Osteoblast (primary cell): ENCODE measurements at regions not wholly inside any gene's neighbourhood (a gene's known extent, or its start where the extent isn't known, plus 50 kb on each side); places are given as distances from the start of the nearest gene placed in this dataset.

Experiments used
- DNase-seq: peaks from one replicate; pipeline ENCODE4 v3.0.0; 2011; ENCODE audit warnings: low spot score, mixed read lengths; ENCODE audit not compliant: insufficient read length; ENCODE audit errors: missing footprints
- H2AFZ ChIP-seq: 2 replicates; pipeline ENCODE4 v1.6.0; 2011; ENCODE audit warnings: mild to moderate bottlenecking, low read length
- H3K27ac ChIP-seq: 2 replicates; pipeline ENCODE4 v1.5.1; 2011; ENCODE audit warnings: mild to moderate bottlenecking, low read depth, low read length, moderate library complexity
- H3K27me3 ChIP-seq: 2 replicates; pipeline ENCODE4 v1.6.0; 2012; ENCODE audit warnings: mild to moderate bottlenecking, control low read depth, inconsistent platforms, low read length, moderate library complexity; ENCODE audit not compliant: insufficient read depth
- H3K36me3 ChIP-seq: 2 replicates; pipeline ENCODE4 v1.5.1; 2011; ENCODE audit warnings: mild to moderate bottlenecking, low read length, control low read depth, moderate library complexity; ENCODE audit not compliant: insufficient read depth
- H3K4me1 ChIP-seq: 2 replicates; pipeline ENCODE4 v1.5.1; 2011; ENCODE audit warnings: mild to moderate bottlenecking, low read length, control low read depth, moderate library complexity; ENCODE audit not compliant: insufficient read depth
- H3K4me2 ChIP-seq: 2 replicates; pipeline ENCODE4 v1.6.0; 2011; ENCODE audit warnings: mild to moderate bottlenecking, low read length; ENCODE audit not compliant: insufficient read depth
- H3K4me3 ChIP-seq: fragments of 200-600 bp; sonication (generic); 3 replicates; pipeline ENCODE4 v1.5.1; 2012; ENCODE audit warnings: mild to moderate bottlenecking, low read length, inconsistent platforms; ENCODE audit not compliant: insufficient read depth
- H3K79me2 ChIP-seq: 2 replicates; pipeline ENCODE4 v1.6.0; 2012; ENCODE audit warnings: mild to moderate bottlenecking, low read length, control low read depth, inconsistent platforms; ENCODE audit not compliant: insufficient read depth
- H3K9me3 ChIP-seq: 2 replicates; pipeline ENCODE4 v1.5.1; 2011; ENCODE audit warnings: low read depth, low read length, control low read depth
- H4K20me1 ChIP-seq: 2 replicates; pipeline ENCODE4 v1.6.0; 2012; ENCODE audit warnings: mild to moderate bottlenecking, low read length, control low read depth; ENCODE audit not compliant: insufficient read depth
- TF ChIP-seq, protein P1 (sequence below): IDR thresholded peaks from 2 replicates; pipeline ENCODE4 v1.5.1; 2011; ENCODE audit warnings: mild to moderate bottlenecking, low read depth, low read length, moderate library complexity; ENCODE audit errors: extremely low read depth

DNA sequence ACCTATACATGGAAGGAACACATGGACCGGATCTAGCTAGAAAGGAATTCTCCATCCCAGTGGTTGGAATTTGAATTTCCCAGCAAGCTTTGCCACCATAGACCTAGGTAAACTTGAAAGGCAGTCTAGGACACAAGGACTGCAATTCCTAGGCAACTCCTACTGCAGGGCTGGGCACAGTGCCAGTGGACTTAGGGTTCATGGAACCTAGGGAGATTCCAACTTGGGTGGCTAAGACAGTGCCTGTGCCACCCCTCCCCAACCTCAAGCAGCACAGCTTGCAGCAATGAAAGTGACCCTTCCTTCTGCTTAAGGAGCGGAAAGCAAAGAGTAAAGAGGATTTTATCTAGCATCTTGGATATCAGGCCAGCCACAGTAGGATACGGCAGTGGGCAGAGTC is 663.3 kb downstream of the ELAVL2 start:
- DNase-seq: no peak

DNA sequence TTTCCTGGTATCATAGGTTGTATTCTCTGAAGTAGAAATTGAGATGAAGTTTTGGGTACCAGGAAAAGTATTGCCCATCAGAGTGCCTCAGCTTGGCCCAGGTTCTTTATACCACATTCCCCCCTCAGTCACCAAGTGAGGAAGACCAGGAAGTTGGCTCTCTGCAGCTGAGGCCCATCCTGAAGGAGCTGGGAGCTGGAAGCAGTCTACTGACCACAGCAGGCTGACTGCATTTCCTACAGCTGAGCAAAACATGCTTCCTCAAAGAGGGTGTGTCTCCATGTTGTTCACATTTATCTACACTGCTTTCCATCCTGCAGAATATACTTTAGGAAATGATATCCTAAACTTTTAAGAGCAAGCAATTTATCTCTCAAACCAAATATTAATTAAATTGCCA is 654.6 kb downstream of the ELAVL2 start:
- Histone ChIP-seq H3K27me3 (no peaks in the 10 kb centered on the region), H3K27ac (no peak overlapping the region), H3K79me2 (no peaks in the 10 kb centered on the region), H3K36me3 (no peaks in the 10 kb centered on the region), H3K9me3 (no peaks in the 10 kb centered on the region), H3K4me1 (no peaks in the 10 kb centered on the region), H3K4me3 (no peak overlapping the region), H3K4me2 (no peak overlapping the region), H4K20me1 (no peaks in the 10 kb centered on the region), H2AFZ (no peak overlapping the region)
- DNase-seq: no peak
- TF ChIP-seq, protein P1, sequence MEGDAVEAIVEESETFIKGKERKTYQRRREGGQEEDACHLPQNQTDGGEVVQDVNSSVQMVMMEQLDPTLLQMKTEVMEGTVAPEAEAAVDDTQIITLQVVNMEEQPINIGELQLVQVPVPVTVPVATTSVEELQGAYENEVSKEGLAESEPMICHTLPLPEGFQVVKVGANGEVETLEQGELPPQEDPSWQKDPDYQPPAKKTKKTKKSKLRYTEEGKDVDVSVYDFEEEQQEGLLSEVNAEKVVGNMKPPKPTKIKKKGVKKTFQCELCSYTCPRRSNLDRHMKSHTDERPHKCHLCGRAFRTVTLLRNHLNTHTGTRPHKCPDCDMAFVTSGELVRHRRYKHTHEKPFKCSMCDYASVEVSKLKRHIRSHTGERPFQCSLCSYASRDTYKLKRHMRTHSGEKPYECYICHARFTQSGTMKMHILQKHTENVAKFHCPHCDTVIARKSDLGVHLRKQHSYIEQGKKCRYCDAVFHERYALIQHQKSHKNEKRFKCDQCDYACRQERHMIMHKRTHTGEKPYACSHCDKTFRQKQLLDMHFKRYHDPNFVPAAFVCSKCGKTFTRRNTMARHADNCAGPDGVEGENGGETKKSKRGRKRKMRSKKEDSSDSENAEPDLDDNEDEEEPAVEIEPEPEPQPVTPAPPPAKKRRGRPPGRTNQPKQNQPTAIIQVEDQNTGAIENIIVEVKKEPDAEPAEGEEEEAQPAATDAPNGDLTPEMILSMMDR: no peak

More for the DNA sequence above, 663.3 kb downstream of the ELAVL2 start:
- H3K79me2 ChIP-seq: no peaks in the 10 kb centered on the region
- TF ChIP-seq, protein P1: no peak
- H3K36me3 ChIP-seq: no peaks in the 10 kb centered on the region
- H3K9me3 ChIP-seq: no peaks in the 10 kb centered on the region
- no peaks in the 10 kb centered on the region for H3K27me3 ChIP-seq
- no peak overlapping the region for H3K4me3 ChIP-seq
- H2AFZ ChIP-seq: no peak overlapping the region
- no peaks in the 10 kb centered on the region for H4K20me1 ChIP-seq
- no peaks in the 10 kb centered on the region for H3K4me1 ChIP-seq
- H3K27ac ChIP-seq: no peak overlapping the region
- no peak overlapping the region for H3K4me2 ChIP-seq

DNA sequence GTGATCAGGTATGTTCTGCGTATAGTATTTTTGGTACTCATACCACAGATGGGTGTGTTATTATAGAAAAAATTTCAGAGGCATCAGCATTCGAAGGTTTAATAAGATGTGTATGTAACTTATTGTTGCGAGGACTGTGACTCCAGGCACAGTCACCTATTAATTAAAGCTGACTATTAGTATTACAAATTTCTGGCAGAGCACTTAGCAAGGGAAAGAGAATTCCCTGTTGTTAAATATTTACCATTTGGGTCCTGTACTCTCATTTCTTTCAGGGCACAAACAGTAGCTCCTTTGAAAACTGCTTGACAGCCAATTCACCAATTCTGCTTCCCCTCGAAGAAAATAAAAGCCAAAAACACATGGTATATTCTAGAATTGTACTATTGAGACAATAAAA is 653.8 kb downstream of the ELAVL2 start:
- H2AFZ ChIP-seq: no peak overlapping the region

DNA sequence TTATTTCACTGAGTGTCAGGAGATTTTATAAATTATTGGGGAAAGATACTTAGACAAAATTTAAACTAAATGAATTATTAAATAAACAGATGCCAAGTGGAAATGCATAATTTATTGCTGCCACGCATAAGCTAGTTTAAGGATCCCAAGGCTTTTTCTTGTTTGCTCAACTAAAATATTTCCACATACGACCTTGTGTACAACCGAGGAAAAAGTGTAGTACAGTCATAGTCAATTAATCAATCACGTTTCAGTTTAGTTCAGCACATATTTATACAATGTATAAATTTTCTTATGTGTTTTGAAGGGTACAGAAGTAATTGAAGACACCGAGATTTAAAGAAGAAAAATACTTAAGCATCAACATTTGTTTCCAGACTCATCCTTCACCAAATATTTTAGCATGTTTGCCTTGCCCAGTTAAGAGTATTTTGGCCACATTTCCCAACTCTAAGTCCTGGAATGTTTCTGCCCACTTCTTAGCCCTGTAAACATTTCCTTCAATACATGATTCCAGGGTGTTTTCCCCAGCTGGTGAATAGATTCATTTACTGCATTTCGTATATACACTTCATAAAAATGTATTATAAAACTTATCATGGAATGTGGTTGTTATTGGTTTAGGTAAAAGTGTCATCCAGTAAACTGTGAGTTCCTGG is 652.9 kb downstream of the ELAVL2 start:
- no peak overlapping the region for H3K4me2 ChIP-seq
- H3K79me2 ChIP-seq: no peaks in the 10 kb centered on the region
- no peak overlapping the region for H2AFZ ChIP-seq
- no peaks in the 10 kb centered on the region for H4K20me1 ChIP-seq
- H3K27ac ChIP-seq: no peak overlapping the region
- H3K36me3 ChIP-seq: no peaks in the 10 kb centered on the region
- DNase-seq: no peak
- no peaks in the 10 kb centered on the region for H3K4me1 ChIP-seq
- no peak overlapping the region for H3K4me3 ChIP-seq
- TF ChIP-seq, protein P1: no peak
- no peaks in the 10 kb centered on the region for H3K9me3 ChIP-seq
- H3K27me3 ChIP-seq: no peaks in the 10 kb centered on the region

More for the DNA sequence above, 653.8 kb downstream of the ELAVL2 start:
- H4K20me1 ChIP-seq: no peaks in the 10 kb centered on the region
- H3K9me3 ChIP-seq: no peaks in the 10 kb centered on the region
- H3K4me2 ChIP-seq: no peak overlapping the region
- H3K36me3 ChIP-seq: no peaks in the 10 kb centered on the region
- no peaks in the 10 kb centered on the region for H3K4me1 ChIP-seq
- H3K27me3 ChIP-seq: no peaks in the 10 kb centered on the region
- peak; percentile 2 for DNase-seq
- TF ChIP-seq, protein P1: no peak
- no peaks in the 10 kb centered on the region for H3K79me2 ChIP-seq
- no peak overlapping the region for H3K4me3 ChIP-seq
- H3K27ac ChIP-seq: no peak overlapping the region
